H1 (cell line): ENCODE measurements at regions not wholly inside any gene's neighbourhood (a gene's known extent, or its start where the extent isn't known, plus 50 kb on each side); places are given as distances from the start of the nearest gene placed in this dataset.

Experiments used
- CTBP2 ChIP-seq: IDR thresholded peaks from 2 replicates; pipeline ENCODE4 v1.7.0; 2011; ENCODE audit warnings: borderline replicate concordance, mild to moderate bottlenecking, moderate library complexity, mixed read lengths, low read length; ENCODE audit not compliant: insufficient read depth, insufficient read length
- TAF1 ChIP-seq: IDR thresholded peaks from 2 replicates; pipeline ENCODE4 v1.6.1; 2011; ENCODE audit warnings: mild to moderate bottlenecking, low read depth, low read length
- TF ChIP-seq, protein P1 (sequence below): fragments of 300-600 bp; sonication (generic); IDR thresholded peaks from 2 replicates; pipeline ENCODE4 v1.7.1; 2012; ENCODE audit warnings: low read length, moderate library complexity, mild to moderate bottlenecking, inconsistent platforms; ENCODE audit not compliant: insufficient replicate concordance
- TF ChIP-seq, protein P2 (sequence below): IDR thresholded peaks from 2 replicates; pipeline ENCODE4 v1.6.1; 2011; ENCODE audit warnings: low read depth, mild to moderate bottlenecking, low read length; ENCODE audit not compliant: insufficient read depth

DNA sequence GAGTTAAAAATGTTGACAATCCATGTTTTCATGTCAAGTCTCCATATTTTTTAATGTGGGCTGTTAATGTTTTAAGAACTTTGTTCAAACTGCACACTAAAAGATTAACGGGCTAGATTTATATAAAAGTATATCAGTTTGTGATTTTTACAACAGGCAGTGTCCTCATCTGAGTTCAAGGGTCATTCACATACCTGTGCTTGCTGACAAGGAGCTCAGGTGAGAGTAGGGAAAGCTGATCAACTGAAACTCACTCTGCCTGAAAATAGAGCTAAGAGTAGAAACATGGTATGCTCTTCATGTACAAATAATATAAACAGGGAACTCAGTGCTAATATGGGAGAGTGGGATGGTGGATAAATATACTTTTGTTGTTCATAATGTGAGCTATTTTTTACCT, 102.3 kb upstream of the DKK2 start (continued):
- TF ChIP-seq, protein P1, sequence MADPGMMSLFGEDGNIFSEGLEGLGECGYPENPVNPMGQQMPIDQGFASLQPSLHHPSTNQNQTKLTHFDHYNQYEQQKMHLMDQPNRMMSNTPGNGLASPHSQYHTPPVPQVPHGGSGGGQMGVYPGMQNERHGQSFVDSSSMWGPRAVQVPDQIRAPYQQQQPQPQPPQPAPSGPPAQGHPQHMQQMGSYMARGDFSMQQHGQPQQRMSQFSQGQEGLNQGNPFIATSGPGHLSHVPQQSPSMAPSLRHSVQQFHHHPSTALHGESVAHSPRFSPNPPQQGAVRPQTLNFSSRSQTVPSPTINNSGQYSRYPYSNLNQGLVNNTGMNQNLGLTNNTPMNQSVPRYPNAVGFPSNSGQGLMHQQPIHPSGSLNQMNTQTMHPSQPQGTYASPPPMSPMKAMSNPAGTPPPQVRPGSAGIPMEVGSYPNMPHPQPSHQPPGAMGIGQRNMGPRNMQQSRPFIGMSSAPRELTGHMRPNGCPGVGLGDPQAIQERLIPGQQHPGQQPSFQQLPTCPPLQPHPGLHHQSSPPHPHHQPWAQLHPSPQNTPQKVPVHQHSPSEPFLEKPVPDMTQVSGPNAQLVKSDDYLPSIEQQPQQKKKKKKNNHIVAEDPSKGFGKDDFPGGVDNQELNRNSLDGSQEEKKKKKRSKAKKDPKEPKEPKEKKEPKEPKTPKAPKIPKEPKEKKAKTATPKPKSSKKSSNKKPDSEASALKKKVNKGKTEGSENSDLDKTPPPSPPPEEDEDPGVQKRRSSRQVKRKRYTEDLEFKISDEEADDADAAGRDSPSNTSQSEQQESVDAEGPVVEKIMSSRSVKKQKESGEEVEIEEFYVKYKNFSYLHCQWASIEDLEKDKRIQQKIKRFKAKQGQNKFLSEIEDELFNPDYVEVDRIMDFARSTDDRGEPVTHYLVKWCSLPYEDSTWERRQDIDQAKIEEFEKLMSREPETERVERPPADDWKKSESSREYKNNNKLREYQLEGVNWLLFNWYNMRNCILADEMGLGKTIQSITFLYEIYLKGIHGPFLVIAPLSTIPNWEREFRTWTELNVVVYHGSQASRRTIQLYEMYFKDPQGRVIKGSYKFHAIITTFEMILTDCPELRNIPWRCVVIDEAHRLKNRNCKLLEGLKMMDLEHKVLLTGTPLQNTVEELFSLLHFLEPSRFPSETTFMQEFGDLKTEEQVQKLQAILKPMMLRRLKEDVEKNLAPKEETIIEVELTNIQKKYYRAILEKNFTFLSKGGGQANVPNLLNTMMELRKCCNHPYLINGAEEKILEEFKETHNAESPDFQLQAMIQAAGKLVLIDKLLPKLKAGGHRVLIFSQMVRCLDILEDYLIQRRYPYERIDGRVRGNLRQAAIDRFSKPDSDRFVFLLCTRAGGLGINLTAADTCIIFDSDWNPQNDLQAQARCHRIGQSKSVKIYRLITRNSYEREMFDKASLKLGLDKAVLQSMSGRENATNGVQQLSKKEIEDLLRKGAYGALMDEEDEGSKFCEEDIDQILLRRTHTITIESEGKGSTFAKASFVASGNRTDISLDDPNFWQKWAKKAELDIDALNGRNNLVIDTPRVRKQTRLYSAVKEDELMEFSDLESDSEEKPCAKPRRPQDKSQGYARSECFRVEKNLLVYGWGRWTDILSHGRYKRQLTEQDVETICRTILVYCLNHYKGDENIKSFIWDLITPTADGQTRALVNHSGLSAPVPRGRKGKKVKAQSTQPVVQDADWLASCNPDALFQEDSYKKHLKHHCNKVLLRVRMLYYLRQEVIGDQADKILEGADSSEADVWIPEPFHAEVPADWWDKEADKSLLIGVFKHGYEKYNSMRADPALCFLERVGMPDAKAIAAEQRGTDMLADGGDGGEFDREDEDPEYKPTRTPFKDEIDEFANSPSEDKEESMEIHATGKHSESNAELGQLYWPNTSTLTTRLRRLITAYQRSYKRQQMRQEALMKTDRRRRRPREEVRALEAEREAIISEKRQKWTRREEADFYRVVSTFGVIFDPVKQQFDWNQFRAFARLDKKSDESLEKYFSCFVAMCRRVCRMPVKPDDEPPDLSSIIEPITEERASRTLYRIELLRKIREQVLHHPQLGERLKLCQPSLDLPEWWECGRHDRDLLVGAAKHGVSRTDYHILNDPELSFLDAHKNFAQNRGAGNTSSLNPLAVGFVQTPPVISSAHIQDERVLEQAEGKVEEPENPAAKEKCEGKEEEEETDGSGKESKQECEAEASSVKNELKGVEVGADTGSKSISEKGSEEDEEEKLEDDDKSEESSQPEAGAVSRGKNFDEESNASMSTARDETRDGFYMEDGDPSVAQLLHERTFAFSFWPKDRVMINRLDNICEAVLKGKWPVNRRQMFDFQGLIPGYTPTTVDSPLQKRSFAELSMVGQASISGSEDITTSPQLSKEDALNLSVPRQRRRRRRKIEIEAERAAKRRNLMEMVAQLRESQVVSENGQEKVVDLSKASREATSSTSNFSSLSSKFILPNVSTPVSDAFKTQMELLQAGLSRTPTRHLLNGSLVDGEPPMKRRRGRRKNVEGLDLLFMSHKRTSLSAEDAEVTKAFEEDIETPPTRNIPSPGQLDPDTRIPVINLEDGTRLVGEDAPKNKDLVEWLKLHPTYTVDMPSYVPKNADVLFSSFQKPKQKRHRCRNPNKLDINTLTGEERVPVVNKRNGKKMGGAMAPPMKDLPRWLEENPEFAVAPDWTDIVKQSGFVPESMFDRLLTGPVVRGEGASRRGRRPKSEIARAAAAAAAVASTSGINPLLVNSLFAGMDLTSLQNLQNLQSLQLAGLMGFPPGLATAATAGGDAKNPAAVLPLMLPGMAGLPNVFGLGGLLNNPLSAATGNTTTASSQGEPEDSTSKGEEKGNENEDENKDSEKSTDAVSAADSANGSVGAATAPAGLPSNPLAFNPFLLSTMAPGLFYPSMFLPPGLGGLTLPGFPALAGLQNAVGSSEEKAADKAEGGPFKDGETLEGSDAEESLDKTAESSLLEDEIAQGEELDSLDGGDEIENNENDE: no peak
- TF ChIP-seq CTBP2 (no peak), TAF1 (no peak)
- TF ChIP-seq, protein P2, sequence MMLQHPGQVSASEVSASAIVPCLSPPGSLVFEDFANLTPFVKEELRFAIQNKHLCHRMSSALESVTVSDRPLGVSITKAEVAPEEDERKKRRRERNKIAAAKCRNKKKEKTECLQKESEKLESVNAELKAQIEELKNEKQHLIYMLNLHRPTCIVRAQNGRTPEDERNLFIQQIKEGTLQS: no peak
